Mucosa of stomach (tissue), 1 donor: ENCODE measurements at regions not wholly inside any gene's neighbourhood (a gene's known extent, or its start where the extent isn't known, plus 50 kb on each side); places are given as distances from the start of the nearest gene placed in this dataset.

Source experiments
- H3K27me3 ChIP-seq: one replicate; pipeline ENCODE4 v1.7.0; 2013; ENCODE audit warnings: mild to moderate bottlenecking, low read length; ENCODE audit not compliant: control insufficient read depth, insufficient read depth
- H3K36me3 ChIP-seq: one replicate; pipeline ENCODE4 v1.7.0; 2013; ENCODE audit warnings: low read length; ENCODE audit not compliant: control insufficient read depth, insufficient read depth
- H3K4me1 ChIP-seq: one replicate; pipeline ENCODE4 v1.7.0; 2013; ENCODE audit warnings: mild to moderate bottlenecking, low read length; ENCODE audit not compliant: control insufficient read depth, insufficient read depth
- H3K4me3 ChIP-seq: one replicate; pipeline ENCODE4 v1.7.0; 2013; ENCODE audit warnings: low read length
- H3K9ac ChIP-seq: one replicate; pipeline ENCODE4 v1.7.0; 2013; ENCODE audit warnings: mild to moderate bottlenecking, low read length, moderate library complexity
- H3K9me3 ChIP-seq: one replicate; pipeline ENCODE4 v1.7.0; 2013; ENCODE audit warnings: mild to moderate bottlenecking, low read length, moderate library complexity; ENCODE audit not compliant: control insufficient read depth
- donor health status: Pancreatic carcinoma.

- Histone ChIP-seq H3K36me3 (no peaks in the 10 kb centered on the region), H3K27me3 (no peaks in the 10 kb centered on the region), H3K4me3 (no peak overlapping the region), H3K4me1 (peaks cover 6% of the 10 kb centered on the region), H3K9me3 (no peaks in the 10 kb centered on the region), H3K9ac (no peak overlapping the region)
Measured at GRCh38 chr4:151993521-151993920, 232.7 kb upstream of the GATB start.

GRCh38 chr4:151992332-151993154 lies 231.7 kb upstream of the GATB start:
- Histone ChIP-seq H3K9ac (no peak overlapping the region), H3K4me3 (no peak overlapping the region), H3K9me3 (no peaks in the 10 kb centered on the region), H3K36me3 (no peaks in the 10 kb centered on the region), H3K27me3 (no peaks in the 10 kb centered on the region), H3K4me1 (peaks cover 6% of the 10 kb centered on the region)

GRCh38 chr4:151991884-151992167 lies 231.0 kb upstream of the GATB start:
- Histone ChIP-seq H3K4me3 (no peak overlapping the region), H3K27me3 (no peaks in the 10 kb centered on the region), H3K9me3 (no peaks in the 10 kb centered on the region), H3K9ac (no peak overlapping the region), H3K4me1 (peaks cover 6% of the 10 kb centered on the region), H3K36me3 (no peaks in the 10 kb centered on the region)

DNA sequence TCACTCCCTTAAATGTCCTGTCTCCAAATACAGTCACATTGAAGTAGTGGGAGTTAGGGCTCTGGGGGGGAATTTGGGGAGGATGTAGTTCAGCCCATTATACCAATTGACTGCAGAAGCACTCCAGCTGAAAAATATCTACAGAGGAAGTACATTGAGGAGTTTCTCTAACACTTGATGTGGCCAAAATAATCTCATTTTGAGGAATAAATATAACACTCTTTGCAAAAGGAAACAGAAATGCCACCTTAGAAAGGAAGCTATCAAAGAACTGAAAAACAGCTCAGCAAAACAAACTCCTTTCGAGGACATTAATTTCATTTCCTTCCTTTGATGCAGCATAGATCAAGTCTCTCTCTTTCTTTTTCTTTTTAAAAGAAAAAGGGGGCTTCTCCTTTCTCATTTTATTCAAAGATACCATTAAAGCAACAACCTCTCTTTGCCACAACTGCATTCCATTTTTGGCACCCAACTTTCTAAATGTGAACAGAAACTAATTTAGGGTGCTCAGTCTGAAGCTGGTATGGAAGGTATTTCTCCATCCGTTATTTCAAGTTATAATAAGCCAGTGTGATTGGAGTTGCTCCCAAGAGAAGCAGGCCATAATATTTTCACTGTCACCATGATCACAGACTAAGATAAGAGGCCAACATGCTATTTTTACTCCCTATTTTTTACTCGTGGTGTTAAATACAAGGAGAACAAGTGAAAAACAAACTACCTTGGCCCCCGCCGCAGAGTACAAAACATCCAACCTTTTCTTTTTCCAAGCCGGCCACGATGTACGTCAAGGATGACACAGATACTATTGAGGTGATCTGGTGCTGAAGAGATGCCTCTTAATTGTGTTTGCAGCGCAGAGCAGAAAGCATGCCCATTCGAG lies 230.4 kb upstream of the GATB start:
- Histone ChIP-seq H3K9ac (no peak overlapping the region), H3K4me3 (no peak overlapping the region), H3K4me1 (peaks cover 6% of the 10 kb centered on the region), H3K9me3 (no peaks in the 10 kb centered on the region), H3K27me3 (no peaks in the 10 kb centered on the region), H3K36me3 (no peaks in the 10 kb centered on the region)

- Histone ChIP-seq H3K9me3 (no peaks in the 10 kb centered on the region), H3K27me3 (no peaks in the 10 kb centered on the region), H3K4me3 (no peak overlapping the region), H3K36me3 (no peaks in the 10 kb centered on the region), H3K9ac (no peak overlapping the region), H3K4me1 (peaks cover 6% of the 10 kb centered on the region)
Measured at GRCh38 chr4:151990201-151990600, 229.4 kb upstream of the GATB start.

GRCh38 chr4:151988591-151988990 lies 227.8 kb upstream of the GATB start:
- H3K4me1 ChIP-seq, result peaks cover 6% of the 10 kb centered on the region
- H3K9me3 ChIP-seq, result no peaks in the 10 kb centered on the region
- no peaks in the 10 kb centered on the region for H3K27me3 ChIP-seq
- H3K4me3 ChIP-seq, result no peak overlapping the region
- no peaks in the 10 kb centered on the region for H3K36me3 ChIP-seq
- no peak overlapping the region for H3K9ac ChIP-seq

GRCh38 chr4:151987606-151988005 lies 226.8 kb upstream of the GATB start:
- H3K9me3 ChIP-seq, result no peaks in the 10 kb centered on the region
- H3K9ac ChIP-seq, result no peak overlapping the region
- H3K36me3 ChIP-seq, result no peaks in the 10 kb centered on the region

GRCh38 chr4:151983854-151984253 lies 223.0 kb upstream of the GATB start:
- no peak overlapping the region for H3K9ac ChIP-seq
- no peaks in the 10 kb centered on the region for H3K4me1 ChIP-seq
- H3K27me3 ChIP-seq, result no peaks in the 10 kb centered on the region
- H3K4me3 ChIP-seq, result no peak overlapping the region
- no peaks in the 10 kb centered on the region for H3K9me3 ChIP-seq
- no peaks in the 10 kb centered on the region for H3K36me3 ChIP-seq

More at GRCh38 chr4:151987606-151988005, 226.8 kb upstream of the GATB start:
- H3K4me3 ChIP-seq, result no peak overlapping the region
- H3K27me3 ChIP-seq, result no peaks in the 10 kb centered on the region
- H3K4me1 ChIP-seq, result no peaks in the 10 kb centered on the region

- Histone ChIP-seq H3K27me3 (peaks cover 4% of the 10 kb centered on the region), H3K9me3 (peaks cover 6% of the 10 kb centered on the region), H3K36me3 (no peaks in the 10 kb centered on the region), H3K4me3 (no peak overlapping the region), H3K4me1 (no peaks in the 10 kb centered on the region), H3K9ac (no peak overlapping the region)
Measured at GRCh38 chr4:151979819-151980218, 219.0 kb upstream of the GATB start.

DNA sequence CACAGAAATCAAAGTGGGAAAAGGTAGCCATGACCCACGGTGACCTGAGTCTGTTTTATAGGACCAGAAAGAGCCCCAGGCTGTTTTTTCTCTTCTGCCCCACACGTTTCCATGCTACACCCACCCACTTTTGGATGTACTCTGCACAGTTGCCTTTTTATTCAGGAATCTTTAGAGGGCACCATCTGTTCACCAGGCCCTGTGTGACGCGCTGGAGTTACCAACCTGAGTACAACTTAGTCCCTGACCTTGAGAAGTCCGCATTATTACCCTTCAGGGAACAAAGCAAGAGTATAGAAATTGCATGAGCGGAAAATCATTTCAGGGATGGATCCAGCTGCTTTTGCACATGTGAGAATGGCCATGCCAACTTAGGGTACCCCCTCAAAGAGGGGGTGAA lies 207.8 kb upstream of the GATB start:
- Histone ChIP-seq H3K9ac (no peak overlapping the region), H3K36me3 (no peaks in the 10 kb centered on the region), H3K9me3 (no peaks in the 10 kb centered on the region), H3K27me3 (no peaks in the 10 kb centered on the region), H3K4me3 (no peak overlapping the region), H3K4me1 (no peaks in the 10 kb centered on the region)

GRCh38 chr4:151967074-151967473 lies 206.3 kb upstream of the GATB start:
- H3K9ac ChIP-seq, result no peak overlapping the region
- H3K27me3 ChIP-seq, result no peaks in the 10 kb centered on the region

DNA sequence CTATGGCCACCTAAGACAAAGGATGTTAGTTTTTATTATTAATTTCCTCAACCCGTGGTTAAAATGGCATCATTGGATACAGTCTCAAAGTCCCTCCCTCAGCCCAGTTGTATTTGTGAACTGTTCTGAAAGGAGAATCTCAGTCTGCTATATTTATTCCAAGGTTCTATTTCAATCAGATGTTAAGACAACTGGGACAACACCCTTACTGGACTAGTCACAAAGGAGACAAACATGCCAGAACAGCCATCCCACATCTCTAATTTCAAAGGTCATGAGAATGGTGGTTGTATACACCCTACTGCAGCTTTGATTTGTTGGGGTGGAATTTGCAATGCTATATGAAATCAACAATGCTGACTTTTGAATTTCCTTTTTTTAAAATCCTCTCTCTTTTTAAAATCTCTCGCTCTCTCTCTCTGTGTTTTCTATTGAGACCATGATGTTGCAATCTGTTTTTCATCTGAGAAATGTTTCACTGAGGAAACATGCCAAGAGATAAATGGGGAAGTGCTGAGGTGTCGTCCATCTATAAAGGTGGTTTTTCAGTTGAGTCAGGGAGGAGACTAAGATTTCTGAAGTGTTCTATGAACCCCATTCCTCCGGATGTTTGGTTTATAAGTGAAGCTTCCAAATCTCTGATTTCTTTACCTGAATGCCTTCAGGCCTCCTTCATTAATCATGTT lies 201.5 kb upstream of the GATB start:
- Histone ChIP-seq H3K4me3 (no peak overlapping the region), H3K36me3 (no peaks in the 10 kb centered on the region), H3K9ac (no peak overlapping the region), H3K4me1 (peaks cover 4% of the 10 kb centered on the region), H3K27me3 (no peaks in the 10 kb centered on the region), H3K9me3 (no peaks in the 10 kb centered on the region)

More at GRCh38 chr4:151967074-151967473, 206.3 kb upstream of the GATB start:
- no peaks in the 10 kb centered on the region for H3K9me3 ChIP-seq
- H3K4me3 ChIP-seq, result no peak overlapping the region
- H3K4me1 ChIP-seq, result no peaks in the 10 kb centered on the region
- no peaks in the 10 kb centered on the region for H3K36me3 ChIP-seq
